Epithelial cell of esophagus (primary cell): ENCODE measurements at regions not wholly inside any gene's neighbourhood (a gene's known extent, or its start where the extent isn't known, plus 50 kb on each side); places are given as distances from the start of the nearest gene placed in this dataset.

Source experiments
- DNase-seq: peaks from one replicate; pipeline ENCODE4 v3.0.0; 2010; ENCODE audit warnings: low read depth
- H3K4me3 ChIP-seq: 2 replicates; pipeline ENCODE4 v1.5.1; 2011; ENCODE audit warnings: mild to moderate bottlenecking, low read length, control low read depth
- TF ChIP-seq, protein P1 (sequence below): IDR thresholded peaks from 2 replicates; pipeline ENCODE4 v1.5.1; 2011; ENCODE audit warnings: low read depth, mild to moderate bottlenecking, low read length, control low read depth, inconsistent platforms; ENCODE audit not compliant: insufficient read depth; ENCODE audit errors: missing control alignments

DNA sequence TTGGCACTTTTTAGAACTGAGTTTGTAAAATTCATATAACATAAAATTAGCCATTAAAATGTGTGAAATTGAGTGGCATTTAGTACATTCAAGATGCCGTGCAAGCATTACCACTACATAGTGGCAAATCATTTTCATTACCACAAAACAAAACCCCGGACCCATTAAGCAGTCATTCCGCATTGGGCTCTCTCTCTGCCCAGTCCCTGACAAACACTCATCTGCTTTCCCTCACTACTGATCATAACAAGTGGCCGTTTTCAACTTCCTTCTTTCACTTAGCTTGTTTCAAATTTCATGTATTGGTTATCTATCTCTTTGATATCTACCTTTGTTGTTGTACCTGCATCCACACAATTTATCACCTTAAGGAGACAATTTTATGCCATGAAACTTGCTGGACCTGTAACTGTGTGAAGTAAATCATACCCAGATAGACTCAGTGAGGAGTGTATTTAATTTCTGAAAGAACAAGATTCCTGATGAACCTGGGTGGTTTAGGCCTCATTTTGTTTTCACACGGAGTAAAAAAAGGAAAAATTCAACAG, 202.1 kb downstream of the OR13H1 start:
- no peak for DNase-seq
- H3K4me3 ChIP-seq: no peak overlapping the region
- TF ChIP-seq, protein P1, sequence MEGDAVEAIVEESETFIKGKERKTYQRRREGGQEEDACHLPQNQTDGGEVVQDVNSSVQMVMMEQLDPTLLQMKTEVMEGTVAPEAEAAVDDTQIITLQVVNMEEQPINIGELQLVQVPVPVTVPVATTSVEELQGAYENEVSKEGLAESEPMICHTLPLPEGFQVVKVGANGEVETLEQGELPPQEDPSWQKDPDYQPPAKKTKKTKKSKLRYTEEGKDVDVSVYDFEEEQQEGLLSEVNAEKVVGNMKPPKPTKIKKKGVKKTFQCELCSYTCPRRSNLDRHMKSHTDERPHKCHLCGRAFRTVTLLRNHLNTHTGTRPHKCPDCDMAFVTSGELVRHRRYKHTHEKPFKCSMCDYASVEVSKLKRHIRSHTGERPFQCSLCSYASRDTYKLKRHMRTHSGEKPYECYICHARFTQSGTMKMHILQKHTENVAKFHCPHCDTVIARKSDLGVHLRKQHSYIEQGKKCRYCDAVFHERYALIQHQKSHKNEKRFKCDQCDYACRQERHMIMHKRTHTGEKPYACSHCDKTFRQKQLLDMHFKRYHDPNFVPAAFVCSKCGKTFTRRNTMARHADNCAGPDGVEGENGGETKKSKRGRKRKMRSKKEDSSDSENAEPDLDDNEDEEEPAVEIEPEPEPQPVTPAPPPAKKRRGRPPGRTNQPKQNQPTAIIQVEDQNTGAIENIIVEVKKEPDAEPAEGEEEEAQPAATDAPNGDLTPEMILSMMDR: no peak

DNA sequence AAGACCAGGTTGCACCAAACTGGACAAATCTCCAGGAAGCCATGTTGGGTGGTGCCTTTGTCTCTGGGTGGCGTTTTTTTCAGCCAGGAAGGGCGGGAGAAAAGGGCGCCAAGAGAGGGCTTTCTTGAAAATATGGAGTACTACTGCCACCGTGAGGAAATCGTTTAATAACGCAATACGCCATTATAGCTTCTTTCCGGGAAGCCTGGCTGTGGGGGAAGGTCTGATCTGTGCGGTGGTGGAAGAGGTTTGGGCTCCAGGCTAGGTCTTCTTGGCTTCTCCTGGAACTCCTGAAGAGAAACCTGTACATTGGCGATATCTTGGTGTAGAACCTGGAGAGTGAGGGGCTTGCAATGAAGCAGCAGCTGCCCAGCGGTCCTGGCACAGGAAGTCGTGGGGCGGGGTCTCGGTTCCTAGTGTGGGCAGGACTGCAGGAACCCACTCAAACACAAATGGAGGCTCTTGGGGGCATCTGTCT, 202.7 kb downstream of the OR13H1 start:
- TF ChIP-seq, protein P1: no peak
- no peak overlapping the region for H3K4me3 ChIP-seq
- no peak for DNase-seq

DNA sequence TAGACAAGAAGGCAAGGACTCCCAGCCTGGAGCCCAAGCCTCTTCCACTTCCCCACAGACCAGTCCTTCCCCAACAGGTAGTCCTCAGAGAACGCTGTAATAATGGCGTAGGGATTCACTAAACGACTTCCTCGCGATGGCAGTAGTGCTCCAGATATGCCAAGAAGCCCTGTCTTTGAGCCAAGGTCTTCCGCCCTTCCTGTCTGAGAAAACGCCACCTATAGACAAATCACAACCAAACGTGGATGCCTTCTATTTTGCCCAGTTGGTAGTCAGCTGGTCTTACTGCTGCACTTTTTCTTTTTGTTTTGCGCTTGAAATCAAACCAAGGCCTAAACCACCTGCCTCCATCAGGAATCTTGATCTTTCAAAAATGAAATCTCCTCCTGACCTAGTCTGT, 203.3 kb downstream of the OR13H1 start:
- no peak overlapping the region for H3K4me3 ChIP-seq
- TF ChIP-seq, protein P1: no peak
- no peak for DNase-seq

DNA sequence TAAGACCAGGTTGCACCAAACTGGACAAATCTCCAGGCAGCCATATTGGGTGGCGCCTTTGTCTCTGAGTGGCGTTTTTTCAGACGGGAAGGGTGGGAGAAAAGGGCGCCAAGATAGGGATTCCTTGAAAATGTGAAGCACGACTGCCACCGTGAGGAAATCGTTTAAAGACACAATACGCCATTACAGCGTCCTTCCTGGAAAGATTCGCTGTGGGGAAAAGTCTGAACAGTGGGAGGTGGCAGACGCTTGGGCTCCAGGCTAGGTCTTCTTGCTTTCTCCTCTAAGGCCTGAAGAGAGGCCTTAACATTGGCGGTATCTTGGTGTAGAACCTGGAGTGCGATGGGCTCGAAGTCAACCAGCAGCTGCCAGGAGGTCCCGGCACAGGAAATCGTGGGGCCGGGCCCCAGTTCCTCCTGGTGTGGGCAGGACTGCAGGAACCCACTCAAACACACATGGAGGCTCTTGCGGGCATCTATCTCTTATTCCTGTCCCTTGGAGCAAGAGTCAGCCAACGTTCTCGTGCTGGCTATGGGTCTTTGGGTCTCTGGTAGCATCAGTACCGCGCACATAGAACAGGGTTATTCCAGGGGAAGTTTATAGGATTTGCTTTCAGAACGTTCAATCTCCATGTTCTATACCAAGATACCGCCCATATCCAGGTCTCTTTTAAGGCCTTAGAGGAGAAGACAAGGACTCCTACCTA, 208.8 kb downstream of the OR13H1 start:
- TF ChIP-seq, protein P1: no peak
- DNase-seq: no peak

DNA sequence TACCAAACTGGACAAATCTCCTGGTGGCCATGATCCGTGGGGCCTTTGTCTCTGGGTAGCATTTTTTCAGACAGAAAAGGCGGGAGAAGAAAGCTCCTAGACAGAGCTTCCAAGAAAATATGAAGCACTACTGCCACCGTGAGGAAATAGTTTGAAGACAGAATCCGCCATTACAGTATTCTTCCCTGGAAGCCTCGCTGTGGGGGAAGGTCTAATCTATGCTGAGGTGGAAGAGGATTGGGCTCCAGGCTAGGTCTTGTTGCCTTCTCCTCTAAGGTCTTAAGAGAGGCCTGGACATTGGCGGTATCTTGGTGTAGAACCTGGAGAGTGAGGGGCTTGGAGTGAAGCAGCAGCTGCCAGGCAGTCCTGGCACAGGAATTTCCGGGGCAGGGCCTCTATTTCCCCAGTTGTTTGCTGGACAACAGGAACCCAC, 218.9 kb downstream of the OR13H1 start:
- H3K4me3 ChIP-seq: no peak overlapping the region
- no peak for DNase-seq
- TF ChIP-seq, protein P1: no peak

More for the DNA sequence above, 208.8 kb downstream of the OR13H1 start:
- H3K4me3 ChIP-seq: no peak overlapping the region

DNA sequence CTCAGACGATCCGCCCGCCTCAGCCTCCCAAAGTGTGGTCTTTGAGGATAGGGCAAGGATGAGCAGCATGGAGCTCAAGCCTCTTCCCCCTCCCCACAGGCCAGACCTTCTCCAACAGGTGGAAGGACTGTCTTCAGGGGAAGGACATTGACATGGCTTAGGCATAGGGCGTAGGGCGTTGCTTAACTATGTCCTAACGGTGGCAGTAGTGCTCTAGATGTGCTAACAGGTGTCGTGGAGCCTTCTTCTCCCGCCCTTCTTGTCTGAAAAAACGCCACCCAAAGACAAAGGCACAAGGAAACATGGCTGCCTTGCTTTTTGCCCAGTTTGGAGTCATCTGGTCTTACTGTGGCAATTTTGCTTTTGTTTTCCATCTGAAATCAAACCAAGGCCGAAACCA, 219.8 kb downstream of the OR13H1 start:
- DNase-seq: no peak
- TF ChIP-seq, protein P1: no peak
- H3K4me3 ChIP-seq: no peak overlapping the region
